GM21825 (cell line): ENCODE measurements at regions not wholly inside any gene's neighbourhood (a gene's known extent, or its start where the extent isn't known, plus 50 kb on each side); places are given as distances from the start of the nearest gene placed in this dataset.
"Not testable (repeated sequence)": the region's sequence is repeated elsewhere in the genome, so short reads cannot be mapped to it uniquely, and the experiment has no call there.

ENCODE experiments used
- ATAC-seq: cut with Tn5 transposase; IDR thresholded peaks from one replicate; pipeline ENCODE4 v1.9.1; 2021; ENCODE audit warnings: mild to moderate bottlenecking, moderate library complexity; ENCODE audit not compliant: unreplicated experiment

- ATAC-seq: no peak
Observed at GRCh38 chr5:30279237-30279636, 914.2 kb upstream of the CDH6 start.

DNA sequence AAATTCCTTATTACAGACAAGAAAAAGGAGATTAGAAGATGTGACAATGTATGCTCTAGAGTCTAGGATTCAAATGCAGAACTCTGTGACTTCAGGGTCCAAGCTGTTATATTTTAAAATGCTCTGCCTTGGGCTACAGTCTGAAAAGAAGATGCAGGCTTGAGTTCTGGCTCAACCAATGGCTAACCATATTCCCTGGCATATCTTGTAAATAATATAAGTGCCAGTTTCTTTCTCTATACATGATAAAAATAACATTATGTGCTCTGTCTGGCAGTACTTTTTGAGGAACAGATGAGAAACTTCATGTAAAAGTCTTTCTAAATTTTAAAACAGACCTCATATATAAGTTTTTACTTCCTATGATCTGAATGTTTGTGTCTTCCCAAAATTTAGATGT lies 926.5 kb upstream of the CDH6 start:
- ATAC-seq: no peak

- no peak for ATAC-seq
Observed at GRCh38 chr5:30239331-30240022, 954.0 kb upstream of the CDH6 start.

GRCh38 chr5:30237189-30237588 lies 956.3 kb upstream of the CDH6 start:
- ATAC-seq: no peak

GRCh38 chr5:30209755-30210154 lies 983.7 kb upstream of the CDH6 start:
- ATAC-seq: no peak

DNA sequence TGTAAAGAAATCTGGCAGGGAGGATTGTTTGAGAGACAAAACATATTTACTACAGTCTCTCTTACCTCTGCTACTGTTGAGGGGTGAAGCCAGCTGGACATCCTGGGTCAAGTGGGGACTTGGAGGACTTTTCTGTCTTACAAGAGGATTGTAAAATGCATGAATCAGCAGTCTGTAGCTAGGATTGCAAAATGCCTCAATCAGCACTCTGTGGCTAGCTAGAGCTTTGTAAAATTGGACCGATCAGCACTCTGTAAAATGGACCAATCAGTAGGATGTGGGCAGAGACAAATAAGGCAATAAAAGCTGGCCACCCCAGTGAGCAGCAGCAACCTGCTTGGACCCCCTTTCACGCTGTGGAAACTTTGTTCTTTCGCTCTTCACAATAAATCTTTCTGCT lies 995.8 kb upstream of the CDH6 start:
- ATAC-seq: no peak

DNA sequence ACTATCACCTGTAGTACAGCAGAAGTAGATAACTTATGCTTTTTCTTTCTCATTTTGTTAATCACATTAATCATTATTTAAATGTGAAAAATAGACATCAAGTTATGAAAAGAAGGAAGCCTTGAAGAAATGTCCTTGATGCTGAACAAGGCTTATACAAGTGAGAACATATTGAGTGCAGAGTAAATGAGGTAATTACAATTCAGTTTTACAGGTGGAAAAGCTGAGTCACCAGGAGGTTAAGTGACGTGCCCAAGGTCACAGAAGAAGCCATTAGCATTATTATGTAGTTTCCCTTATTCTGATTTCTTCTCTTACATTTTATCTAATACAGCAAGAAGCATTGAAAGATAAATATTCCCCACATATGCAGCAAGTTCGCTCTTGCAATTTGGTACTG lies 998.5 kb upstream of the CDH6 start:
- no peak for ATAC-seq

GRCh38 chr5:30194595-30194994 lies 998.9 kb upstream of the CDH6 start:
- no peak for ATAC-seq

DNA sequence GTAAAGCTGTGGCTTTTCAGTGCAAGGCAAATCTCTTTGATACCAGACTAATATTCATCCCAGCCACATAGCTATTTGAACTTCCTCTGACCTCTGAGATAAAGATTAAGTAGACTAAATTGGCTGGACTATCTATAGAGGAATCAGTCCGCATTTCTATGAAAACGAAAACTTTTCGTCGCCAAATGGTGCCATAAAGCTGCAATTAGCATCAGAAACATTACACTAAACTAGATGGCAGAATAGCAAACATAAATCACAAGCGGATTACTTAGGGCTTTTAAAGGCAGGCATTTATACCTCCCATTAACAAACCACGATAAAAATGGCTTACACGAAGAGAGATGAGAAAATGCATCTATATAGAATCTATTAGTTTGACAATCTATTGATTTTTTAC lies 1009.7 kb upstream of the CDH6 start:
- no peak for ATAC-seq

DNA sequence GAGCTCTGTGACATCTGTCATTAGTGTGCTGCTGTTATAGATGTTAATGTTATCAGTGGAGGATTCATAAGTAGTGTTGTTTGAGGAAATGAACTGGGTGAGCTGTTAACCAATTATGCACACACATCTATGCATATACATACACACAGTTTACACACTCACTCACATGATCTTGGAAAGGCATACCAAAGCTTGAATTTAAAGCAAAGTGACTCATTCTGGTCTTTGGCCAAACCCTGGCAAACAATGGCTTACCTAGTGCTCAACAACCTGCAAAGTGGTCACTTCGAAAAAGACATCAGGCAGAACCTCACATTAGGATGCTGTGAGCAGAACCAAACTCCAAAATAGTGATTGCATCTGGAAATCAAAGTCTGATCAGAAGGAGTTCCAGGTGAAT lies 1037.3 kb upstream of the CDH6 start:
- no peak for ATAC-seq

- no peak for ATAC-seq
Observed at GRCh38 chr5:30152431-30152830, 1041.1 kb upstream of the CDH6 start.

GRCh38 chr5:30150231-30150630 lies 1043.3 kb upstream of the CDH6 start:
- ATAC-seq: no peak

DNA sequence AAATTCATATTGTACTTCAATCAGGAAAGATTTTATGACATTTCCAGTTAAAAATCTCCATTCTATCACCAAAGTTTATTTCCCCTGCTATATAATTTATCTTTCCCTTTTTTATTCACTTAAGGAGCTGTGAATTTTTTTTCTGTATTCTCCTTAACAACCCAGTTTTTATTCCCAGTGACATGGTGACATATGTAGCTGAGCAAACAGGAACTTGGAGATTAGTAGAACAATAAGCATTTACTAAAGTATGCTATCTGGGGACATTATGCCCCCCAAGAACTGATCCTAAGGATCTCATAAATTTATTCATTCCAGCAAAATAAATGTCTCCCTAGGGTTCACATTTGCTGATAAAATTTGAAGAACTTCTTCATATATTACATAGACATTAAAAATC lies 1044.0 kb upstream of the CDH6 start:
- no peak for ATAC-seq

DNA sequence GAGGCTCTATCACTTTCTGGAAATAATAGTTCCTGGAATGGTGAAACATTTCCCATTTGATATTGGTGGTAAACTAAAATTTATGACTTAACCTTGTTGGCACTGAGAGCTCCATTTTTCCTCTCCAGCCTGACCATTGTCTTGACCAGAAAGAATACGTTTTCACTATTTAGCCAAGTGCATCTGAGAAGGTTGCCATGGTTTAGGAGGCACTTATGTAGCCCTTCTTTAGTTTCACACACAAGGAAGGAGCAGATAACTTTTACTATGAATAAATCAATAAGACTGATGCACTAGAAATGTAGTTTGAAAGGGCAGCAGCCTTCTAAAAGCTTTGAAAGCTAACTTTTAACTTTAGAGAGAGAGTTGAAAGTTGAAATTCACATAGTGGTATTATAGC lies 1045.5 kb upstream of the CDH6 start:
- ATAC-seq: no peak

DNA sequence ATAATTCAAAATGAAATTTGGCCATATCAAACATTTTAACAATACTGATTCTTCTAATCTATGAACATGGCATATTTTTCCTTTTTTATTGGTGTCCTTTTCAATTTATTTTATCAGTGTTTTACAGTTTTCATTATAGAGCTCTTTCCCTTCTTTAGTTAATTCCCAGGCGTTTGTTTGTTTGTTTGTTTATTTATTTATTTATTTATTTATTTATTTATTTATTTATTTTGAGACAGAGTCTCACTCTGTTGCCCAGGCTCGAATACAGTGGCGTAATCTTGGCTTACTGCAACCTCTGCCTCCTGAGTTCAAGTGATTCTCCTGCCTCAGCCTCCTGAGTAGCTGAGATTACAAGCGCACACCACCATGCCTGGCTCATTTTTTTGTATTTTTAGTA lies 1049.4 kb upstream of the CDH6 start:
- ATAC-seq: not testable (repeated sequence)

GRCh38 chr5:30142432-30142831 lies 1051.1 kb upstream of the CDH6 start:
- ATAC-seq: no peak

- ATAC-seq: no peak
Observed at GRCh38 chr5:30121043-30121442, 1072.4 kb upstream of the CDH6 start.

GRCh38 chr5:30117135-30117534 lies 1076.4 kb upstream of the CDH6 start:
- ATAC-seq: no peak

DNA sequence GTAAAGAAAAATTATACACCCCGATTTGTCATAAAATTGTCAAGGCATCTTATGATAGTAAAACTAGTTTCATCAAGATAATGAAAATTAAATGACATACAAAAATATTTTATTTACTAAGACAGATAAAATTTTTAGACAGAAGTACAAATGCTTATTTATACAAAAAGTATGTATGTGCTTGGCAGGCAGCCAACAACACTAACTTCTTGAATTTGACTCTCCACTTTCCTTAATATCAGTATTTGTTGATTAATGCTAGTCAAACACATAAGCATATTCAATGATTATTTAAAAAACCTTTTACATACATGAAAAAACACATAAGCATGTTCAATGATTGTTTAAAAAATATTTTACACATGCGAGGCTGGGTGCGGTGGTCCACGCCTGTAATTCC lies 1079.9 kb upstream of the CDH6 start:
- ATAC-seq: no peak

GRCh38 chr5:30112867-30113266 lies 1080.6 kb upstream of the CDH6 start:
- no peak for ATAC-seq

- ATAC-seq: no peak
Observed at GRCh38 chr5:30108051-30108450, 1085.4 kb upstream of the CDH6 start.

DNA sequence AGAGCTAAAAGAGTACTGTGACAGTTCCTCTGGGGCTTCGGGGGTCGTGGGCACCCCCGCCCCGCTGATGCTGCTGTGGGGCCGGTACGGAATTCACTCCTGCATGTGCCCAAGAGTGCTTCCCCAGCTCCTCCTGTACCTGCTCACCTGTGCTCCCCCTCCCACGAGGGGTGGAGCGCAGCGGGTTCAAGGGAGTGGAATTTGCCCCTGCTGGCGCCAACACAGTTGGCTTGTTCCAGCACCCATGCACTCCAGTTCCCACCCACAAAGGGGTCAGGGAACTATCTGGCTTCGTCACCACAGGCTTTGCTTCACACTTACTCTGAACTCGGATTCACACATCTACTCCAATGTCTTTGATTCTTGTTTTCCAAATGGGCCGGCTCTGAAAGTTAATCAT lies 1086.9 kb upstream of the CDH6 start:
- no peak for ATAC-seq

- ATAC-seq: no peak
Observed at GRCh38 chr5:30104872-30105596, 1088.5 kb upstream of the CDH6 start.
